ENCODE measurements at regions not wholly inside any gene's neighbourhood (a gene's known extent, or its start where the extent isn't known, plus 50 kb on each side); places are given as distances from the start of the nearest gene placed in this dataset.
"Not testable (repeated sequence)": the region's sequence is repeated elsewhere in the genome, so short reads cannot be mapped to it uniquely, and the experiment has no call there.

DNA sequence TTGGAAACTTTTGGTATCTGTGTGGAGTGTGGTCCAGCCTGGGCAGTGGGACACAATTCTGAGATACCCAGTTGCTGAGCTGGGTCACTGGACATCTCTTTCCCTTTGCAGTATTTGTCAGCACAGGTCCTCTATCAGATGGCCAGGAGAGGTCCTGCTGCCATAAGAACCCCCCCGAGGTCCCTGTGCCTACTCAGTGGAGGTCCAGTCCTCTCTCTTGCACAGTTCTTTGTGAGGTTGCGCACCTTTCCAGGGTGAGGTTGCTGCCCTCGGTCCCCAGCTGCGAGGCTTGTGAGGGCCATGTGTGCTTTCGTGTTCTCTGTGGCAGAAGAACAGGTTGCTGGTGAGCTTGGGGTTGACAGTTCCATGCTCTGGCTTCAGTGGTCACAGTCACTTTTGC, 320.6 kb downstream of the QKI start:
- in situ Hi-C loops (cut with MboI; ENCODE audit: low sequenced_read_pairs in 4 of 4) (no loop called here), intact Hi-C loops (cut with DNase I; ENCODE audit: low total_unique reads) (no loop called here)
- H3K4me1 ChIP-seq, result peaks cover 21 to 41% of the 10 kb centered on the region in 2 donors
- no peaks in the 10 kb centered on the region for H3K27me3 ChIP-seq
- no peak for TF ChIP-seq POLR2A (IDR thresholded peaks at IDR 0.05)
- TF ChIP-seq, protein P1, sequence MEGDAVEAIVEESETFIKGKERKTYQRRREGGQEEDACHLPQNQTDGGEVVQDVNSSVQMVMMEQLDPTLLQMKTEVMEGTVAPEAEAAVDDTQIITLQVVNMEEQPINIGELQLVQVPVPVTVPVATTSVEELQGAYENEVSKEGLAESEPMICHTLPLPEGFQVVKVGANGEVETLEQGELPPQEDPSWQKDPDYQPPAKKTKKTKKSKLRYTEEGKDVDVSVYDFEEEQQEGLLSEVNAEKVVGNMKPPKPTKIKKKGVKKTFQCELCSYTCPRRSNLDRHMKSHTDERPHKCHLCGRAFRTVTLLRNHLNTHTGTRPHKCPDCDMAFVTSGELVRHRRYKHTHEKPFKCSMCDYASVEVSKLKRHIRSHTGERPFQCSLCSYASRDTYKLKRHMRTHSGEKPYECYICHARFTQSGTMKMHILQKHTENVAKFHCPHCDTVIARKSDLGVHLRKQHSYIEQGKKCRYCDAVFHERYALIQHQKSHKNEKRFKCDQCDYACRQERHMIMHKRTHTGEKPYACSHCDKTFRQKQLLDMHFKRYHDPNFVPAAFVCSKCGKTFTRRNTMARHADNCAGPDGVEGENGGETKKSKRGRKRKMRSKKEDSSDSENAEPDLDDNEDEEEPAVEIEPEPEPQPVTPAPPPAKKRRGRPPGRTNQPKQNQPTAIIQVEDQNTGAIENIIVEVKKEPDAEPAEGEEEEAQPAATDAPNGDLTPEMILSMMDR (IDR thresholded peaks at IDR 0.05 in 4 of 5, conservative IDR thresholded peaks at IDR 0.05 in 1 of 5), result no peak
- DNase-seq (no peak), ATAC-seq (no peak)
- no peak overlapping the region for H3K27ac ChIP-seq
- no peak overlapping the region for H3K4me3 ChIP-seq
- H3K9me3 ChIP-seq, result no peaks in the 10 kb centered on the region
- no peaks in the 10 kb centered on the region for H3K36me3 ChIP-seq

DNA sequence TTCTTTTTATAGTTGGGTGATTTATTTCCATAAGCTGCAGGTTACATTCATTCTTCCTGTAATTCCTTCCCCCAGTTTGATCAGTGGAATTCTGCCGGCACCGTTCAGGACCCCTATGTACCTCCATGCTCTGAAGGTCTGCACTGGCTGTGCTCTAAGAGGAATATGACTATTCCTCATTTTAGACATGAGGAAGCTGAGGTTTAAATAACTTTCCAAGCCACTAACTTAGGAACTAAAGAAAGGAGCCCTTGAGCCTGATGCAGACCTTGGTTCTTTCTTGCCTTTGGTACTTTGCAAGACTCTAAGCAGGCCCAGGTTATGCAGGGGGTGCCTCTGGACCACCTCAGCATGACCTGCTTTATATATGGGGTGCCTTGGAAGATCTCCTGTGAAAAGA, 318.5 kb downstream of the QKI start:
- peak overlapping the region; percentile 53 to 77 (median 60) for H3K27ac ChIP-seq
- ATAC-seq (peak; percentile 29 to 34), DNase-seq (no peak)
- in situ Hi-C loops (cut with MboI; ENCODE audit: low sequenced_read_pairs in 4 of 4) (no loop called here), intact Hi-C loops (cut with DNase I; ENCODE audit: low total_unique reads) (no loop called here)
- H3K27me3 ChIP-seq, result no peaks in the 10 kb centered on the region
- H3K4me3 ChIP-seq, result no peak overlapping the region
- H3K4me1 ChIP-seq, result peaks cover 16 to 21% of the 10 kb centered on the region in 2 donors
- no peaks in the 10 kb centered on the region for H3K36me3 ChIP-seq
- H3K9me3 ChIP-seq, result no peaks in the 10 kb centered on the region
- TF ChIP-seq, protein P1 (IDR thresholded peaks at IDR 0.05 in 4 of 5, conservative IDR thresholded peaks at IDR 0.05 in 1 of 5), result no peak
- no peak for TF ChIP-seq POLR2A (IDR thresholded peaks at IDR 0.05)

DNA sequence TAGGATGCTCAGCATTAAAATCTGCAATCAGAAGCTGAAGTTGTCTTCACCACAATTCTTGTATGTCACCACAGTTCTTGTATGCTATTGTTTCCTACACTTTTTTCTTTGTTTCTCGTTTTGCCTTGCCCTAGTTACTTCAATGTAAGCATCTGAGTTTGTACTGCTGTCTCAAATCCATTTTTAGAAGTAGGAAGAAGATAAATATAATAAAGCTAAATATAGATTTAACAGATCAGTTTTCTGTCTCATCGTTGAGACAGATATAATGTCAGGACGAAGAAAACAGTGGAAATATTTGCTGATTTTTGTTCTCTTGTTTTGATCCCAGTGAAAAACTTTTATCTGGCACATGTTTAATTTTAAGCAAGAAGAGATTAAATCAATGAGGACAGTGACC, 318.0 kb downstream of the QKI start:
- H3K27ac ChIP-seq, result peak overlapping the region; percentile 53 to 77 (median 60)
- no peak for TF ChIP-seq POLR2A (IDR thresholded peaks at IDR 0.05)
- TF ChIP-seq, protein P1 (IDR thresholded peaks at IDR 0.05 in 4 of 5, conservative IDR thresholded peaks at IDR 0.05 in 1 of 5), result no peak
- H3K36me3 ChIP-seq, result no peaks in the 10 kb centered on the region
- no peaks in the 10 kb centered on the region for H3K9me3 ChIP-seq
- intact Hi-C loops (cut with DNase I; ENCODE audit: low total_unique reads), result no loop called here
- in situ Hi-C loops (cut with MboI; ENCODE audit: low sequenced_read_pairs in 4 of 4), result no loop called here
- H3K4me1 ChIP-seq, result peaks cover 15 to 20% of the 10 kb centered on the region in 2 donors
- DNase-seq (no peak), ATAC-seq (peak; percentile 59 to 77)
- no peak overlapping the region for H3K4me3 ChIP-seq
- H3K27me3 ChIP-seq, result no peaks in the 10 kb centered on the region

DNA sequence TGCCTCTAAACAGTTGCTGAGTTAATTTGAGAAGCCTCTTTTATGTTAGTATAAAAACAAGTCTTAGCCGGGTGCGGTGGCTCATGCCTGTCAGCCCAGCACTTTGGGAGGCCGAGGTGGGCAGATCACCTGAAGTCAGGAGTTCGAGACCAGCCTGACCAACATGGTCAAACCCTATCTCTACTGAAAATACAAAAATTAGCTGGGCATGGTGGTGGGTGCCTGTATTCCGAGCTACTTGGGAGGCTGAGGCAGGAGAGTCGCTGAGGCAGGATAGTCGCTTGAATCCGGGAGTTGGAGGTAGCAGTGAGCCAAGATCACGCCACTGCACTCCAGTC, 317.5 kb downstream of the QKI start:
- H3K36me3 ChIP-seq; H3K4me3 ChIP-seq; in situ Hi-C loops (cut with MboI; ENCODE audit: low sequenced_read_pairs in 4 of 4); intact Hi-C loops (cut with DNase I; ENCODE audit: low total_unique reads); DNase-seq; ATAC-seq; H3K27me3 ChIP-seq; H3K9me3 ChIP-seq: not testable (repeated sequence)
- Histone ChIP-seq H3K27ac (peak overlapping the region in 3 of 4 donors; percentile 53 to 77 (median 66)), H3K4me1 (peaks cover 15 to 20% of the 10 kb centered on the region in 2 donors)

DNA sequence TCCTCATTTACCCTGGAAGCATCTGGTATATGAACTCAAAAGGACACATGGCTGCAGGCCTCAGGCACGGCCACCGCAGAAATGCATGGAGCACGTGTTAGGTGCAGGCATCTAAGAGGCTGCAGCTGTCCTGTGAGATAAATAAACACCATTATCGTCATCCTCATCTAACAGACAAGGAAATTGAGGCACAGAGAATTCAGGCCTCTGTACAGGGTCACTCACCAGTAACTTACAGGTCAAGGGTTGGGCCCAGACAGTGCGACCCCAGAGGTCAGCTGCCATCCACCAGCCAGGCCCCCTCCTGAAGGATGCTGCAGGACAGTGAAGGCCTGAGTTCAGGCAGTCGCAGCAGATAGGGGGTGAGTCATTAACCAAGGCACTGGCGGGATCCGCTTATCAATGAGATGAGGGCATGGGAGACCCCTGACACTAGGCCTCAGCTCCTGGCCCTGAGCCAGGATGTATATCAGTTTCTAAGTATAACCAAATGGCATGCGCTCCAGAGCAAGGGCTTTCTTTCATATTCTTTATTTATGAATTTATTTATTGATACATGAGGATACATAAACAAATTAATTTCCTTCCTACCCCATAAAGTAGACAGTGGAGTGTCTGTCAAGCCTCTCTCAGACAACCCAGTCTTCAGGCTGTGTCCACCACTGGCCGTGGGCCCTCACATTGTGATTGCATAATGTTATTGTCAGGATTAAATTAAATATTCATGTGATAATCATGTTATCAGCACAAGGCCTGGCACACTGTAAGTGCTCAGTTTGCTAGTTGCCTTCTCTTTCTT, 316.9 kb downstream of the QKI start:
- intact Hi-C loops (cut with DNase I; ENCODE audit: low total_unique reads), result no loop called here
- ATAC-seq, result peak in 1 of 2 donors; percentile 6

More for the DNA sequence above, 316.9 kb downstream of the QKI start:
- no peaks in the 10 kb centered on the region for H3K36me3 ChIP-seq
- no peaks in the 10 kb centered on the region for H3K9me3 ChIP-seq
- H3K27ac ChIP-seq, result peak overlapping the region in 3 of 4 donors; percentile 53 to 77 (median 66)
- no peak for DNase-seq
- in situ Hi-C loops (cut with MboI; ENCODE audit: low sequenced_read_pairs in 4 of 4), result no loop called here
- TF ChIP-seq, protein P1 (IDR thresholded peaks at IDR 0.05 in 4 of 5, conservative IDR thresholded peaks at IDR 0.05 in 1 of 5), result no peak
- TF ChIP-seq POLR2A (IDR thresholded peaks at IDR 0.05), result no peak
- H3K4me3 ChIP-seq, result no peak overlapping the region
- H3K4me1 ChIP-seq, result peaks cover 15 to 20% of the 10 kb centered on the region in 2 donors
- H3K27me3 ChIP-seq, result no peaks in the 10 kb centered on the region

All from gastrocnemius medialis (tissue), 4 donors.